Hematopoietic multipotent progenitor cell treated with erythropoietin and hydrocortisone succinate and interleukin-3 and kit ligand, for 17 days (in vitro differentiated cells): ENCODE measurements at regions not wholly inside any gene's neighbourhood (a gene's known extent, or its start where the extent isn't known, plus 50 kb on each side); places are given as distances from the start of the nearest gene placed in this dataset.
"Not testable (repeated sequence)": the region's sequence is repeated elsewhere in the genome, so short reads cannot be mapped to it uniquely, and the experiment has no call there.

ENCODE experiments used
- DNase-seq: peaks from one replicate; pipeline ENCODE4 v3.0.0-alpha.2; 2015; ENCODE audit warnings: low spot score

DNA sequence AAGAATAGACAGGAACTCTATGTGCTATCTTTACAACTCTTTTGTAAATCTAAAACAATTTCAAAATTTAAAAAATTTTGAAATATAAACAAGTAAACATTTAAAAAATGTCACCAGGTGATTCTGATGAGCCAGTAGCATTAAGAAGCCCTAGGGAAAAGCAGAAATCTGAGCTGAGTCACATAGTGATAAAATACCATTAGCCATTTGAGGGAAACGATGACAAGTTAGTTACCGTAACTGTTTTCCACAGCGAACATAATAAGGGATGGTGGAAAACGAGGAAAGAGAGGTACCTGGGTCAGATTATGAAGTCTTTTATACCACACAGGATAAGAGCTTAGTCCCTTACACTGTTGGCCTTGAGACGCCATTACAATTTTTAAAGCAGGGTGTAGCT is 55.5 kb downstream of the PRR15 start:
- no peak for DNase-seq

DNA sequence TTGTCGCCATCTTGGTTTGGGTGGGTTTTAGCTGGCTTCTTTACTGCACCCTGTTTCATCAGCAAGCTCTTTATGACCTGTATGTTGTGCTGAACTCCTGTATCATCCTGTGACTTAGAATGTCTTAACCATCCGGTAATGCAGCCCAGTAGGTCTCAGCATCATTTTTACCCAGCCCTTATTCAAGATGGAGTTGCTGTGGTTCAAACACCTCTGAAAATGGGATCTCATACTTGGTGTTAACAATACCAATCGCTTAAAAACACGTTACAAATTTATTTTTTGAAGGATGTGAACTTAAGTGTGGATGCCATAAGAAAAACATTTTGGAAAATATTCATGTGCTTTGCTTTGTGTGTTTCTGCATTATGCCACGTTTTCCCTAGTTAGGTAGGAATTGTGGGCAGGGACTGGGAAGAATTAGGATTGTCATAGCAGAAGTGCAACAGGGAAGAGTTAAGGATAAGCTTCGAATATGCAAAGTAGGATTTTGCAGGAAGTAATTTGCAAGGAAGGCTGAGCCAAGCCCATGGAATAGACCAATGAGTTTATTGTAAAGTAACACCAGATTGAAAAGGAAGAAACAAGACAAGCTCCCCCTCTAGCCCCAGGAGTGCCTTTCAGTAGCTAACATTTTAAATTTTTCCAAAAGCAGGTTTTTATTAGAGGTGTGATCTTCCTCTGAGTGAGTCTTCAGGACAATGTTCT is 56.4 kb downstream of the PRR15 start:
- no peak for DNase-seq

DNA sequence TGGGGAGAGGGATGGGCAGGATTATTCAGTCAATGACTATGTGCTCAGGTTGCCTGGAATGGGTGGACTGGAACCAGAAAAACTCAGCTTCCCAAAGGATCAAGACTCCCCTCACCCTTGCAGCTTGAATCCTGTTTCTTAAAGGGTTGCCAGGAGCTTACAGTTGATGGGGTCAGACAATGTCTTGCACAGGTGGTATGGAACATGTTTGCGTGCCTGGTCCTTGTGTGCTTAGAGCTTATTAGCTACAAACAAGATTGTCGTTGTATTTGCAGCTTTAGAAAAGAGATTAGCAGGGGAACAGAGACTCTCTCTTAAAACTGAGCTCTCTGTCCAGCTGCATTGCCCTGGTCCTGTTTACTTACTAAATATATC is 56.9 kb downstream of the PRR15 start:
- DNase-seq, result no peak

DNA sequence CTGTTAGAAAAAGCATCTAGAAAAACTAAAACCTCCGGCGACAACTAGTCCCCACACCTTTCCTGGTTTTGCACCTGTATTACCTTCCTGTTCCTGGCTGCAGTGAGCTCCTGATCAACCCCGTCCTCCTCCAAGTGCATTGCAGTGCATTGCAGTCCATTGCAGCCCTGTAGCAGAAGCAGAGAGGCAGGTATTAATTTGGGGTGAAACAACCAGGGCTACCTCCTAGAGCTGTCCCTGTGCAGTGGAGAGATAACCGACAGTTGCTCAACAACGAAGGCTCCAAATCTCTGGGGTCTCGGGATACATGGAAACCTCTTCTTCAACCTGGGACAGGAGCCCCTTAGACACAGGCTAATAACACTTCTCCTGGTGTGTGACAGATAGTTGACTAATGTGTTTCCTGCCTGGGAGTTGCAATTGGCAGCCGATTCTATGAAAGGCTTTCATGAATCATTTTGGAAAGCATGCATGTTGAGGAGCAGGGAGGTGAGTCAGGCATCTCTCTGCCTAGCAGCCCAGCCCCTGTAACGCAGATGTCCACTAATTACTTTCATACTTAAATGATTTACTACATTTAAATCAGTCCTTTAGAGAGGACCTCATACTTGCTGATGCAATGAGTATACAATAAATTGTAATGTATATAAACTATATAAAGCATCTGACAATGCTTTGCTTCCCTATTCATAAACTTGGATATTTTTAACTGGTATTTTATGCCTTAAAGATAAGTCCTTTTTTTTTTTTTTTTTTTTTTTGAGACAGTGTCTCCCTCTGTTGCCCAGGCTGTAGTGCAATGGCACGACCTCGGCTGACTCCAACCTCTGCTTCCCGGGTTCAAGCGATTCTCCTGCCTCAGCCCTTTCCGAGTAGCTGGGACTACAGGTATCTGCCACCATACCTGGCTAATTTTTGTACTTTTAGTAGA is 59.0 kb downstream of the PRR15 start:
- DNase-seq, result no peak

DNA sequence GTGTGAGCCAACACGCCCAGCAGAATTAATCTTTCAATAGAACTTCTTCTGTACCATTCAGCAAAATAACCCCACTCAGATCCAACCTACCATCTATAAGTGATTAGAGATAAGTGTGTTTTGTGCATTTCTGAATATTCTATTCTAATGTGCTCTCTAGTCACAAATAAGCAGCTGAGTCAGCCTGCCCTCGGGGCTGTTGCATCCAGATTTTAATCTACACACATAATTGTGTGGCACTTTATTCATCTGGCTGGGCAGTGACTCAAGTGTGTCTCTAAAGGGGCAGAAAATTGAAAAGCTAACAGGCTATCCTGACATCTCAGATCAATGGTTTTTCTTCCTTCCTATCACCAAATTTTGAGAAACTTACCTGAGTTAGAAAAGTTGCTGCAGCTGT is 60.3 kb downstream of the PRR15 start:
- no peak for DNase-seq

DNA sequence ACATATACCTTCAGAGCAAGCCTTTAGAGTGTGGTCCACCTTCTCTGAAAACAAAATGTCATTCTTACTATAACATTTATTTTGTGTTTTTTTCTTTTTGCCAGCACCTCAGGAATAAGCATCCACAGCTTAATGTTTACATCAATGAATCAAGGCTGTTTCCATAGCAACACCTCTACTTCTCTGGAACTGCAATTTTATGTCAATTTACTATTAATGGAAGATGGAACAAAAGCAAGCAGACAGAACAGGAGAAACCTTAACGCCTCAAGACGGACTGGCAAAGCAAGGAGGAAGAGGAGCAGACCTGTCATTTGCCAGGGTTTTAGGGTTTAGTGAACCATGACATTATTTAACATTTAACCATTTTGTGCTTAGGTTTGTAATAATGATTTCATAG is 63.1 kb downstream of the PRR15 start:
- DNase-seq, result no peak

GRCh38 chr7:29627631-29628030 is 64.0 kb downstream of the PRR15 start:
- DNase-seq, result no peak

DNA sequence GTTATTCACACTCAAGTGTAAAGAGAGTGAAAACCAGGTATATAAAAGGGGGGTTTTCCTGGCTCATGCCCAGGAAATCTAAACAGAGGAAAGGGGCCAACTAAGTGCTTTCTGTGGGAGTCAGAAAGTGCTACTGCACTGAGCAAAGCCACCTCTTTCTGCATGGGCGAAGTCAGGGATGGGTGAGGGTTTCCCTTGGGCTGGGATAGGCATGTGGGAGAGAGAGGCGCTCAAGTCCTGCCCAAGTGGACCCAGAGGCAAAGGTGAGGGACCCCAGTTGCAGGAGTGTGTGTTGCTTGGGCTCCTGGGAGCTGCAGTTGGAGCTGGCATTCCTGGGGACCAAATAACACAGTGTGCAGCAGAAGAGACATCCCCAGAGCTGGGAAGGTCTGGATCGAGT is 65.9 kb downstream of the PRR15 start:
- no peak for DNase-seq

- DNase-seq, result peak; percentile 8
These were observed 71.7 kb downstream of the PRR15 start for GRCh38 chr7:29635067-29636008.

DNA sequence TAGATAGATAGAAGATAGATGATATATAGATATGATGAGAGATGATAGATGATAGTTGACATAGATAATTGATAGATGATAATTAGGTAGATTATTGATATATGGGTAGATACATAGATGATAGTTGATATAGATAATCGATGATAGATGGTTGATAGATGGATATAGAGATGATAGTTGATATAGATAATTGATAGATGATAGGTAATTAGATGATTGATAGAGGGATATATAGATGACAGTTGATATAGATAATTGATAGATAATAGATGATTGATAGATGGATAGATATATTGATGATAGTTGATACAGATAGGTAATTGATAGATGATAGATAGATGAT is 72.3 kb downstream of the PRR15 start:
- no peak for DNase-seq

DNA sequence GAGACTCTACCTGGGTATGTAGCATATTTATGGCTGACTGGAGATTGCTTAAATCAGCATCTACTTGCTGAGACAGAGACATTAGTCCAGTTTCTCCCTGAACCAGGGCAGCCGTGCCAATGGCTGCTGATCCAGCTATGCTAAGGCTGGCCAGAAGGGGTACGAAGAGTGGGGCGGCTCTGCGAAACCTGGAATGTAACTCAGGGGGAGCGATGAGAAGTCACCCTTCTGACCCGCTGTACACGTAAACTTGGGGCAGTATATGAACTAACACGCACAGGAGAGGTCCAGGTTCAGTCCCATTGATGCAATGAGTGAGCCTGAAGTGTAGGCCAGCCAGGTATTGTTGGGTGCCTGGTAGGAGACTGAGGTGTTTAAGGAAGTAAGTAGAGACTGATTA is 73.7 kb downstream of the PRR15 start:
- DNase-seq, result no peak

DNA sequence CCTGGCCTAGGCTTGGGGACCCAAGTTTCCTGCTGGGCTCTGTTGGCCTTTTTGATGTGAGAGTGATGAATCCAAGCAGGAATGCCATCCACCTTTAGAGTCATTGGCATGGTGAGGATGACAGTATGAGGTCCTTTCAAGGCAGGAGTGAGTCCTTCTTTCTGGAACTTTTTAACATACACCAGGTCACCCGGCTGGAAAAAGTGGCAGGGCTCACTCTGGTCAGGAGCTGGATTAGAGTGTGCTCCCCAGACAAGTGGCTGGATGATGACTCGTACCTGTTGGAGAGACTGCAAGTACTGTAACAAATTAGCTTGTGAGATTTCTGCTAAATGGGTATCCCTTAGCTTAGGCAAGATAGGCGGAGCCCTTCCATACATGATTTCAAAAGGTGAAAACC is 75.2 kb downstream of the PRR15 start:
- not testable (repeated sequence) for DNase-seq

DNA sequence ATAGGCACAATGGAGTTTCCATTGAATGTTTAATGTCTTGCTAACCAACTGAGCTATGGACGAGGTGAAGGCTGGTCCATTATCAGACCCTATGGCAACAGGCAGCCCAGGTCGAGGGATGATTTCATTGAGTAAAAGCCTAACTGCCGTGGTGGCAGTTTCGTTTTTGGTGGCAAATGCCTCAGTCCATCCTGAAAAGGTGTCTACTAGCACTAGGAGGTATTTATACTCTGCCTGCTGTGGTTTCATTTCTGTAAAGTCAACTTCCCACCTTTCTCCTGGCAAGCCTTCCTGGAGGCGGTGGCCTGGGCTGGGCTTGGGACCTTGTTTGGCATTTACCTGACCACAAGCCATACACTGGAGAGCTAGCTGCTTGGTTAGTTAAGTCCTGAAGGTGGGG is 75.8 kb downstream of the PRR15 start:
- no peak for DNase-seq

DNA sequence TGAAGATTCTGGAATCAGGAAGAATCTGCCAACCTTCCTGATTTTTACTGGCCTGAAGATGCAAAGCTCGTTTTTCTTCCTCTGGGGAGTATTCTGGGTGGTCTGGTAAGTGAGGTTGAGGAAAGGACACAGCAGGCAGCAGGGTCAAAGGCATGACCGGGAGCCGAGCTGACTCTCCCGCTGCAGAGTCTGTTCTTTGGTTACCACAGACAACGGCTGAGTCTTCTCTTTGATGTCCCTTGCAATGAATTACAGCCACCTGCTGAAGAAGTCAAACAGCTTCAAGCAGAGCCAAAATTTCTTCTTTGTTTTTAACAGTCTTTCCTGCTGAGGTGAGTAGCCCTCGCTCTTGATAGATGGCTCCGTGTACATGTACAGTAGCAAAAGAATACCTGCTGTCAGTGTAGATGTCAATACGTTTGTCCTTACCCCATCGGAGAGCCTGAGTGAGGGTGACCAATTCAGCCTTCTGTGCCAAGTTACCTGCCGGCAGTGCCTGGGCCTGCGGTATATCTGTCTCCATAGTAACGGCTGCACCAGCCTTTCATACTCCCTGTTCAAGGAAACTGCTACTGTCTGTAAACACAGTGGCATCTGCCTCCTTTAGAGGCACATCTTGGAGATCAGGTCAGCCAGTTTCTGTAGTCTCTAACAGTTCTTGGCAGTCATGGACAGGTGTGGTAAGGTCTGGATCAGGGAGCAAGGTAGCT is 76.4 kb downstream of the PRR15 start:
- no peak for DNase-seq

- no peak for DNase-seq
These were observed 78.0 kb downstream of the PRR15 start for GRCh38 chr7:29641651-29642050.

DNA sequence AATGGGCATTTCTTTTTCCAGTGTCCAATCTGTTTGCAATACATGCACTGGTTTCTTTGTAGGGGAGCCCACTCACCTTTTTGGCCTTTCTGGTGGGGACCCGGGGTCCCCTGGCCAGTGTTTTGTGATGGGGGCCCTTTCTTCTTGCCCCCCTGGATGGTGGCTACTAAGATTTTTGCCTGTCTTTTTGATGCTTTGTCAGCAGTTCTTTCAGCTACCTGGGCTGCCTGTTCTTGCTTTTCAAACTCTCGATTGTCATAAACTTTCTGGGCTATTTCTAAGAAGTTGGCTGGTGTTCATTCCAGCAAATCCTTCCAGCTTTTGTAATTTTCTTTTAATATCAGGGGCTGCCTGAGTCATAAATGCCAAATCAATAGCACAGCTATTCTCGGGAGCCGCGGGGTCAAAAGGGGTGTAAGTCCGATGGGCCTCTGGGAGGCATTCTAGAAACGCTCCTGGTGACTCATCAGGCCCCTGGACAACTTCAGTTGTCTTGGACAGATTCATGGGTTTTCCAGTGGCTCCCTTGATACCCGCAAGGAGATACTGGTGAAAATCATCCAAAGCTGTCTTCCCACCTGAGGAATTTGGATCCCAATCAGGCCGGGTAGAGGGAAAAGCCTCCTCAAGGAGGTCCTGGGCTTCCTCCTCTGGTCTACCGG is 79.0 kb downstream of the PRR15 start:
- DNase-seq, result no peak

- not testable (repeated sequence) for DNase-seq
These were observed 82.5 kb downstream of the PRR15 start for GRCh38 chr7:29646116-29646515.

DNA sequence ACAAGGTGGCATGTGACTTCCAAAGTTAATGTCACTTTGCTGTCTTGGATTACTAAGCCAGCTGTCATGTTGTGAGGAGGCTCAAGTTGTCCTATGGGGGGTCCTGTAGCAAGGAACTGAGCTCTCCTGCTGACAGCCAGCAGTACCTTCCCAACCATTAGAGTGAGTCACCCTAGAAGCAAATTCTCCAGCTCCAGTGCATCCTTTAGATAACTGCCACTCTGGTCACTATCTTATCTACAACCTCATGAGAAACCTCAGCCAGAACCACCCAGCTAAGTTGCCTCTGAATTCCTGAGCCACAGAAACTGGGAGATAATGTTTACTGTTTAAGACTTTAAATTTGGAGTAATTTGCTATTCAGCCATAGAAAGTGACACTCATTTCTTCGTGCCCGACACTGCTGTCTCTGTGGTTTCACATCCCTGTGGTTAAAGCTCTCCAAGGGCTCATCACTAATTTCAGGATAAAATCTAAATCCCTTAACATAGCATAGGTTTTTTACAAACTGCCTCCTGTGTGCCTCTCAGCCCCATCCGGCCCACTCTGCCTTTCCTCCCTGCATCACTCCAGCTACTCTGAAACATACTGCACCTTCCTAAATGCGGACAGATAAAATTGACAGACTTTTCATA is 83.5 kb downstream of the PRR15 start:
- peak; percentile 11 for DNase-seq

- DNase-seq, result not testable (repeated sequence)
These were observed 84.1 kb downstream of the PRR15 start for GRCh38 chr7:29647691-29648210.

- DNase-seq, result no peak
These were observed 85.5 kb downstream of the PRR15 start for GRCh38 chr7:29649028-29649716.
